Trophoblast cell (in vitro differentiated cells and primary cell): ENCODE measurements at regions not wholly inside any gene's neighbourhood (a gene's known extent, or its start where the extent isn't known, plus 50 kb on each side); places are given as distances from the start of the nearest gene placed in this dataset.

Experiments used
- DNase-seq, 2 donors: peaks; one replicate each; pipeline ENCODE4 v3.0.0-alpha.2; 2016
- H2AFZ ChIP-seq: 2 replicates; pipeline ENCODE4 v1.6.1; 2013; ENCODE audit warnings: low read length, moderate library complexity, mild to moderate bottlenecking; ENCODE audit not compliant: insufficient read depth, poor library complexity
- H2AK5ac ChIP-seq: 2 replicates; pipeline ENCODE4 v1.6.1; 2013; ENCODE audit warnings: mild to moderate bottlenecking, low read length
- H2BK120ac ChIP-seq: 2 replicates; pipeline ENCODE4 v1.6.1; 2013; ENCODE audit warnings: low read length, mild to moderate bottlenecking, moderate library complexity; ENCODE audit not compliant: insufficient read depth, poor library complexity
- H2BK12ac ChIP-seq: 2 replicates; pipeline ENCODE4 v1.6.1; 2013; ENCODE audit warnings: mild to moderate bottlenecking, low read length, moderate library complexity
- H2BK5ac ChIP-seq: 2 replicates; pipeline ENCODE4 v1.6.1; 2013; ENCODE audit warnings: low read length, low read depth, moderate library complexity, mild to moderate bottlenecking; ENCODE audit not compliant: poor library complexity
- H3K14ac ChIP-seq: 2 replicates; pipeline ENCODE4 v1.6.1; 2013; ENCODE audit warnings: mild to moderate bottlenecking, low read length
- H3K18ac ChIP-seq: 2 replicates; pipeline ENCODE4 v1.6.1; 2013; ENCODE audit warnings: mild to moderate bottlenecking, low read length
- H3K23ac ChIP-seq: 2 replicates; pipeline ENCODE4 v1.6.1; 2013; ENCODE audit warnings: low read length
- H3K27ac ChIP-seq: 2 replicates; pipeline ENCODE4 v1.5.1; 2013; ENCODE audit warnings: low read depth, mild to moderate bottlenecking, inconsistent platforms, low read length, moderate library complexity
- H3K27me3 ChIP-seq: 2 replicates; pipeline ENCODE4 v1.6.1; 2013; ENCODE audit warnings: inconsistent platforms, mild to moderate bottlenecking, low read length, moderate library complexity; ENCODE audit not compliant: insufficient read depth
- H3K36me3 ChIP-seq, 2 experiments: 1 replicate in 1 of 2; 2 replicates in 1 of 2; pipeline ENCODE4 v1.6.1; 2013; ENCODE audit warnings: low read length in 2 of 2, mild to moderate bottlenecking in 2 of 2, moderate library complexity in 1 of 2; ENCODE audit not compliant: insufficient read depth in 2 of 2, control insufficient read depth in 1 of 2
- H3K4ac ChIP-seq: 2 replicates; pipeline ENCODE4 v1.6.1; 2013; ENCODE audit warnings: low read depth, mild to moderate bottlenecking, low read length, moderate library complexity
- H3K4me1 ChIP-seq, 2 experiments: 1 replicate in 1 of 2; 2 replicates in 1 of 2; pipeline ENCODE4 v1.6.1; 2013; ENCODE audit warnings: low read length in 2 of 2, mild to moderate bottlenecking in 2 of 2, moderate library complexity in 1 of 2; ENCODE audit not compliant: insufficient read depth in 2 of 2, control insufficient read depth in 1 of 2
- H3K4me2 ChIP-seq: 2 replicates; pipeline ENCODE4 v1.6.1; 2013; ENCODE audit warnings: inconsistent platforms, mild to moderate bottlenecking, low read length, moderate library complexity
- H3K4me3 ChIP-seq: 2 replicates; pipeline ENCODE4 v1.5.1; 2013; ENCODE audit warnings: mild to moderate bottlenecking, low read depth, low read length, inconsistent platforms
- H3K79me1 ChIP-seq: one replicate; pipeline ENCODE4 v1.6.1; 2013; ENCODE audit warnings: low read length
- H3K79me2 ChIP-seq: 2 replicates; pipeline ENCODE4 v1.6.1; 2013; ENCODE audit warnings: low read length, mild to moderate bottlenecking; ENCODE audit not compliant: control insufficient read depth, insufficient read depth, poor library complexity
- H3K9ac ChIP-seq: 2 replicates; pipeline ENCODE4 v1.6.1; 2013; ENCODE audit warnings: mild to moderate bottlenecking, low read length
- H3K9me3 ChIP-seq: 2 replicates; pipeline ENCODE4 v1.6.1; 2013; ENCODE audit warnings: low read depth, mild to moderate bottlenecking, control low read depth, inconsistent platforms, low read length; ENCODE audit not compliant: insufficient read depth
- H4K12ac ChIP-seq: 2 replicates; pipeline ENCODE4 v1.6.1; 2013; ENCODE audit warnings: low read depth, mild to moderate bottlenecking, low read length, moderate library complexity
- H4K8ac ChIP-seq: 2 replicates; pipeline ENCODE4 v1.6.1; 2013; ENCODE audit warnings: low read depth, mild to moderate bottlenecking, low read length, moderate library complexity
- H4K91ac ChIP-seq: one replicate; pipeline ENCODE4 v1.6.1; 2013; ENCODE audit warnings: low read depth, mild to moderate bottlenecking, low read length, moderate library complexity
- WGBS: extraction: QIAGEN DNeasy Blood & Tissue Kit; methylation state at CpG from one replicate; pipeline ENCODE4 v1.1.7; 2013; ENCODE audit warnings: missing lambda C conversion rate; ENCODE audit not compliant: insufficient read length, insufficient coverage; ENCODE audit errors: extremely low coverage; 5-methylcytosine and 5-hydroxymethylcytosine counted together

DNA sequence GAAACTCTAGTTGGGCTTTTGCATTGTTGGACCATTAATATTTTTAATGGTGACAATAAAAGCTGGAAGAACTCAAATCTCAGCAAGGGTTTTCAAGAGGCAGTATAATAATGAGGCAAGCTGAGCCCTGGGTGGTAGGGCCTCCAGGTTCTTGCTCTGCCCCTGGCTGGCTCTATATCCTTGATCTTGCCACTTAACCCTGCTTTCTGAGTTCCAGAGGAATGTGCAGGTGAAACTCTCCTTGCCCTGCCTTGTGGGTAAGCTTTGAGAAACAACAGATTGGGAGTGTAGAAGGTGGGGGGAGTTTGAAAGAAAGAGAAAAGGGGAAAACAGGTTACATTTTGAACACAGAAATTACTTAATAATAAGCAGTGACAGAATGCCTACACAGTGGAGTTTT is 103.3 kb upstream of the MAP4K3 start:
- H4K91ac ChIP-seq: no peak overlapping the region
- H3K79me2 ChIP-seq: no peaks in the 10 kb centered on the region
- no peak overlapping the region for H3K27ac ChIP-seq
- H3K9me3 ChIP-seq: no peaks in the 10 kb centered on the region
- no peak overlapping the region for H4K12ac ChIP-seq
- H3K27me3 ChIP-seq: no peaks in the 10 kb centered on the region
- no peaks in the 10 kb centered on the region for H3K36me3 ChIP-seq
- H3K4me3 ChIP-seq: no peak overlapping the region
- H3K4ac ChIP-seq: no peak overlapping the region
- no peak overlapping the region for H2BK12ac ChIP-seq
- H4K8ac ChIP-seq: no peak overlapping the region
- H2AFZ ChIP-seq: no peak overlapping the region
- H3K23ac ChIP-seq: no peak overlapping the region
- H3K18ac ChIP-seq: no peak overlapping the region
- no peak for DNase-seq
- H2BK5ac ChIP-seq: no peak overlapping the region
- no peak overlapping the region for H3K4me2 ChIP-seq
- H3K4me1 ChIP-seq: no peaks in the 10 kb centered on the region
- no peaks in the 10 kb centered on the region for H3K79me1 ChIP-seq
- H2BK120ac ChIP-seq: no peak overlapping the region
- H3K9ac ChIP-seq: no peak overlapping the region
- H3K14ac ChIP-seq: no peak overlapping the region
- H2AK5ac ChIP-seq: no peak overlapping the region

DNA sequence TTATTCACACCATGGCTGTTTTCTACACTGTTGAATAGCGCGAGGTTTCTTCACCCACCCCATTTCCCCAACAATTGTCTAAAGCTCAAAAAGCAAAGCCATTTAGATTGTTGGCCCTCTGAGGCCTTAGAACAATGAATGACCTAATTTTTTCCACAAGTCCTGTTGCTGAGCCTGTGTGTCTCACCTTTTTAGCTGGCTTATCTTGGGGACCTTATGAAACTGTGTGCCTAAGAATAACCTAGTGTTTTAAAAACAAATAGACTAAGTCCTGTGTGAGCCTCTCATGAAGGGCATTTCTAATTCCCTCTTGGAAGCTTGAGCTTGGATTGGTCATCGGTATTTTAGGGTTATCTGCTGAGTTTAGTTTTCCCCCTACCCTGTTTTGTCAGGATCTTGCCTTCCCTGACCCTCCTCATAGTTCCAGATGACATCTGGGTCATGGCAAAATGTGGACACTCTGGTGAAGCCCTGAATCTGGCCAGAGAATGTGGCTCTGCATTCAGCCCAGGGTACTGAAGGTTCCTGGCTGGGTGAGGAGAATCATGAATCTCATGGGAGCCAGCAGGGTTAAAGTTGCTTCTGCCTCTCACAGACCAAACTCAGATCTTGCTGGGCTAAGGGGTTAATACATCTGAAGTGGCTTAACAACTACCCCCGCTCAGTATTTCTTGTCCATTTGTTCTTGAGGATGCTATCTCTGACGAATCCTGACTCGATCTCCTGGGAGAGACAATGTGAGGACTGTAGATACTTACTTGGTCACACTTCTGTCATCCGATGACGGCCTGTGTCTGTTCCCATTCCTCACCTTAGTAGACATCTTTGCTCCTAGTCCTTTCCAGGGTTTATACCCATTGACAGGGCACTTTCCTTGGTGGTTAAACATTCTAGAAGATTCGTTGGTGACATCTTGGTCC is 104.2 kb upstream of the MAP4K3 start:
- Histone ChIP-seq H3K79me1 (no peaks in the 10 kb centered on the region), H4K12ac (no peak overlapping the region), H3K4me3 (no peak overlapping the region), H4K8ac (no peak overlapping the region), H3K18ac (no peak overlapping the region), H3K23ac (no peak overlapping the region), H2BK120ac (no peak overlapping the region), H3K27ac (no peak overlapping the region), H3K9ac (no peak overlapping the region), H2AFZ (no peak overlapping the region), H4K91ac (no peak overlapping the region), H3K4me1 (no peaks in the 10 kb centered on the region), H3K36me3 (no peaks in the 10 kb centered on the region), H3K79me2 (no peaks in the 10 kb centered on the region), H2BK12ac (no peak overlapping the region), H3K9me3 (no peaks in the 10 kb centered on the region), H2BK5ac (no peak overlapping the region), H3K4ac (no peak overlapping the region), H3K14ac (no peak overlapping the region), H3K4me2 (no peak overlapping the region), H3K27me3 (no peaks in the 10 kb centered on the region), H2AK5ac (no peak overlapping the region)
- no peak for DNase-seq
- no CpG with 5 or more reads among the region's 9 CpGs for WGBS

DNA sequence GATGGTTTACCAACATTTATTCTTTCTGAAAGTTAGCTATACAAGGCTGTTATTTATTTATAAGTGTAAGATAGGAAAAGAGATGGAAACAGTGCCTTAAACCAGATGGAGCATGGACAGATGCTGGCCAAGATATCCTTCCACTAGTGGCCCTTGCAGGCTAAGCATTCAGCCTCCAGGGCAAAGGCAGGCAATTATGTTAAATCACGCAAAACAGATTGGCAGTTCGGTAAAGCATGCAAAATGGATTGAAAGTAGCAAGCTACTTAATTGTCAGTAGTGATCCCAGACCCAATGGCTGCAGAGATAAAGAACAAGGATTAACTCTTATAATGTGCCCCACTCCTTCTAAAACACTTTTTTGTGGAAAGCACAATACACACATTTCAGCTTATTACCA is 105.4 kb upstream of the MAP4K3 start:
- H2BK5ac ChIP-seq: no peak overlapping the region
- no peaks in the 10 kb centered on the region for H3K9me3 ChIP-seq
- H3K79me1 ChIP-seq: no peaks in the 10 kb centered on the region
- no peak overlapping the region for H4K91ac ChIP-seq
- H2BK120ac ChIP-seq: no peak overlapping the region
- WGBS: no CpG with 5 or more reads among the region's 2 CpGs
- no peak overlapping the region for H3K4ac ChIP-seq
- no peak overlapping the region for H3K4me3 ChIP-seq
- no peaks in the 10 kb centered on the region for H3K4me1 ChIP-seq
- no peak overlapping the region for H3K9ac ChIP-seq
- H3K4me2 ChIP-seq: no peak overlapping the region
- H3K36me3 ChIP-seq: no peaks in the 10 kb centered on the region
- H4K12ac ChIP-seq: no peak overlapping the region
- H3K27me3 ChIP-seq: no peaks in the 10 kb centered on the region
- peak in 1 of 2 donors; percentile 22 for DNase-seq
- no peak overlapping the region for H2BK12ac ChIP-seq
- no peak overlapping the region for H2AFZ ChIP-seq
- H3K23ac ChIP-seq: no peak overlapping the region
- no peaks in the 10 kb centered on the region for H3K79me2 ChIP-seq
- H3K14ac ChIP-seq: no peak overlapping the region
- H3K18ac ChIP-seq: no peak overlapping the region
- no peak overlapping the region for H3K27ac ChIP-seq
- no peak overlapping the region for H4K8ac ChIP-seq
- no peak overlapping the region for H2AK5ac ChIP-seq

DNA sequence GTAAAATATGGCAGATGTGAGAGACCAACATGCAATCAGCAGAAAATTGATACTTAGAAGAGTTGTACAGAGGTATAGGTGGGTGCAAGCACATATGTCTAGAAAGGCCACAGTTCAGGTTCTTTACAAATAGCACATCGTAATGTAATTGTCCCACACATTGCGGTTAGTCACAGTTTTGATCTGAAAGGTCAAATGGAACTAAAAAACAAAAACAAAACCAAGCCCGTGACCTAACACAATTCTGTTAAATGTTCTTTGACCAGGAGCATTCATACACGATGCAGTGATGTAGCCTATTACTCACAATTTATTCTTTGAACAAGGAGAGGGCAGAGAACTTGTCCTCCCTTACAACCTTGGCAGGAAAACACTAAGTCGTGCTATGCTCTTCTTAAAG is 108.9 kb upstream of the MAP4K3 start:
- Histone ChIP-seq H3K4me2 (no peak overlapping the region), H4K91ac (no peak overlapping the region), H3K36me3 (no peaks in the 10 kb centered on the region), H3K79me1 (no peaks in the 10 kb centered on the region), H3K27me3 (no peaks in the 10 kb centered on the region), H4K8ac (no peak overlapping the region), H3K4me3 (no peak overlapping the region), H2BK5ac (no peak overlapping the region), H2BK12ac (no peak overlapping the region), H2AFZ (no peak overlapping the region), H3K4me1 (no peaks in the 10 kb centered on the region), H2AK5ac (no peak overlapping the region), H3K23ac (no peak overlapping the region), H3K27ac (no peak overlapping the region), H3K18ac (no peak overlapping the region), H3K9me3 (peaks cover 2% of the 10 kb centered on the region), H4K12ac (no peak overlapping the region), H3K14ac (no peak overlapping the region), H3K79me2 (no peaks in the 10 kb centered on the region), H3K9ac (no peak overlapping the region), H3K4ac (no peak overlapping the region), H2BK120ac (no peak overlapping the region)
- no CpG with 5 or more reads among the region's 5 CpGs for WGBS
- no peak for DNase-seq
